HEK293 (cell line): ENCODE measurements at regions not wholly inside any gene's neighbourhood (a gene's known extent, or its start where the extent isn't known, plus 50 kb on each side); places are given as distances from the start of the nearest gene placed in this dataset.

Experiments
- CTCF ChIA-PET: fragments of 350-600 bp; formaldehyde crosslinking; extraction: SDS; loops from one replicate; lab custom pipeline; 2021; ENCODE audit warnings: antibody characterized with exemption; lab: Yijun Ruan, JAX
- POLR2A ChIA-PET: fragments of 300-600 bp; formaldehyde crosslinking; extraction: SDS; loops from one replicate; lab custom pipeline; 2020; ENCODE audit warnings: antibody characterized with exemption, inconsistent platforms; lab: Yijun Ruan, JAX
- H3K27ac ChIP-seq: fragments of 200-500 bp; sonication (Bioruptor generic); 2 replicates; pipeline ENCODE4 v1.5.1; 2014; ENCODE audit warnings: low read depth, low read length, control low read depth, inconsistent platforms; ENCODE audit errors: extremely low read depth
- H3K36me3 ChIP-seq, 2 experiments: fragments of 200-500 bp in 1 of 2; sonication (Bioruptor generic) in 1 of 2; 1 replicate in 1 of 2; 2 replicates in 1 of 2; pipeline ENCODE4 v1.5.1; 2014 to 2017; ENCODE audit warnings: inconsistent platforms in 2 of 2, low read length in 2 of 2; ENCODE audit not compliant: control insufficient read depth in 2 of 2, insufficient read depth in 1 of 2
- H3K4me1 ChIP-seq: fragments of 200-500 bp; sonication (Bioruptor generic); 2 replicates; pipeline ENCODE4 v1.5.1; 2014; ENCODE audit warnings: mild to moderate bottlenecking, low read length, inconsistent platforms; ENCODE audit not compliant: control insufficient read depth, insufficient read depth
- H3K4me3 ChIP-seq: 2 replicates; pipeline ENCODE4 v1.5.1; 2011; ENCODE audit warnings: low read depth, mild to moderate bottlenecking, control low read depth, low read length, moderate library complexity
- H3K9me3 ChIP-seq: fragments of 200-500 bp; sonication (Bioruptor generic); 2 replicates; pipeline ENCODE4 v1.5.1; 2014; ENCODE audit warnings: low read depth, low read length, inconsistent platforms; ENCODE audit not compliant: control insufficient read depth, insufficient read depth
- GLIS1 ChIP-seq: fragments of 450-650 bp; formaldehyde crosslinking; IDR thresholded peaks from 2 replicates; pipeline ENCODE4 v1.5.1; 2016; ENCODE audit warnings: missing biosample characterization, missing genetic modification characterization
- OSR2 ChIP-seq: fragments of 450-650 bp; formaldehyde crosslinking; IDR thresholded peaks from 2 replicates; pipeline ENCODE4 v1.5.1; 2016; ENCODE audit warnings: missing biosample characterization, missing genetic modification characterization
- ZBTB20 ChIP-seq: fragments of 450-650 bp; formaldehyde crosslinking; IDR thresholded peaks from 2 replicates; pipeline ENCODE4 v1.5.1; 2016; ENCODE audit warnings: missing biosample characterization, missing genetic modification characterization
- ZBTB8A ChIP-seq: fragments of 450-650 bp; formaldehyde crosslinking; IDR thresholded peaks from 2 replicates; pipeline ENCODE4 v1.5.1; 2016; ENCODE audit warnings: missing biosample characterization, missing genetic modification characterization
- ZFHX2 ChIP-seq: fragments of 450-650 bp; formaldehyde crosslinking; conservative IDR thresholded peaks from 2 replicates; pipeline ENCODE4 v1.5.1; 2016; ENCODE audit warnings: missing biosample characterization, missing genetic modification characterization
- ZFP37 ChIP-seq: fragments of 450-650 bp; formaldehyde crosslinking; IDR thresholded peaks from 2 replicates; pipeline ENCODE4 v1.5.1; 2016; ENCODE audit warnings: missing biosample characterization, missing genetic modification characterization
- ZIC2 ChIP-seq: fragments of 450-650 bp; formaldehyde crosslinking; IDR thresholded peaks from 2 replicates; pipeline ENCODE4 v1.5.1; 2016; ENCODE audit warnings: missing biosample characterization, missing genetic modification characterization
- ZNF24 ChIP-seq: fragments of 450-650 bp; formaldehyde crosslinking; IDR thresholded peaks from 2 replicates; pipeline ENCODE4 v1.5.1; 2016; ENCODE audit warnings: missing biosample characterization, missing genetic modification characterization
- ZNF324 ChIP-seq: fragments of 450-650 bp; formaldehyde crosslinking; IDR thresholded peaks from 2 replicates; pipeline ENCODE4 v1.5.1; 2016; ENCODE audit warnings: missing biosample characterization, missing genetic modification characterization
- ZNF394 ChIP-seq: fragments of 450-650 bp; formaldehyde crosslinking; IDR thresholded peaks from 2 replicates; pipeline ENCODE4 v1.5.1; 2016; ENCODE audit warnings: missing biosample characterization, missing genetic modification characterization, mild to moderate bottlenecking, moderate library complexity, borderline replicate concordance
- ZNF433 ChIP-seq: fragments of 450-650 bp; formaldehyde crosslinking; IDR thresholded peaks from 2 replicates; pipeline ENCODE4 v1.5.1; 2016; ENCODE audit warnings: missing biosample characterization, missing genetic modification characterization, low read depth
- ZNF530 ChIP-seq: fragments of 450-650 bp; formaldehyde crosslinking; IDR thresholded peaks from 2 replicates; pipeline ENCODE4 v1.5.1; 2016; ENCODE audit warnings: low read depth, missing biosample characterization, missing genetic modification characterization
- ZNF558 ChIP-seq: fragments of 450-650 bp; formaldehyde crosslinking; IDR thresholded peaks from 2 replicates; pipeline ENCODE4 v1.5.1; 2016; ENCODE audit warnings: missing biosample characterization, missing genetic modification characterization
- ZNF585B ChIP-seq: fragments of 450-650 bp; formaldehyde crosslinking; IDR thresholded peaks from 2 replicates; pipeline ENCODE4 v1.5.1; 2016; ENCODE audit warnings: missing biosample characterization, missing genetic modification characterization
- ZNF670 ChIP-seq: fragments of 450-650 bp; formaldehyde crosslinking; IDR thresholded peaks from 2 replicates; pipeline ENCODE4 v1.5.1; 2016; ENCODE audit warnings: missing biosample characterization, missing genetic modification characterization, low read depth
- ZNF747 ChIP-seq: fragments of 450-650 bp; formaldehyde crosslinking; IDR thresholded peaks from 2 replicates; pipeline ENCODE4 v1.5.1; 2016; ENCODE audit warnings: missing biosample characterization, missing genetic modification characterization
- ZNF792 ChIP-seq: fragments of 450-650 bp; formaldehyde crosslinking; IDR thresholded peaks from 2 replicates; pipeline ENCODE4 v1.5.1; 2016; ENCODE audit warnings: missing biosample characterization, missing genetic modification characterization
- ZNF830 ChIP-seq: fragments of 450-650 bp; IDR thresholded peaks from 2 replicates; pipeline ENCODE4 v1.5.0; 2018; ENCODE audit warnings: missing biosample characterization, missing genetic modification characterization, low read depth, mild to moderate bottlenecking, moderate library complexity
- TF ChIP-seq, protein P1 (sequence below): fragments of 450-650 bp; formaldehyde crosslinking; IDR thresholded peaks from 2 replicates; pipeline ENCODE4 v1.5.1; 2016; ENCODE audit warnings: missing biosample characterization, missing genetic modification characterization
- TF ChIP-seq, protein P2 (sequence below): fragments of 450-650 bp; formaldehyde crosslinking; IDR thresholded peaks from 2 replicates; pipeline ENCODE4 v1.5.1; 2016; ENCODE audit warnings: missing biosample characterization, missing genetic modification characterization
- TF ChIP-seq, protein P3 (sequence below): sonication (generic); formaldehyde crosslinking; IDR thresholded peaks from 2 replicates; pipeline ENCODE4 v1.8.1; 2022; ENCODE audit warnings: mild to moderate bottlenecking, moderate library complexity, missing genetic modification reagents
- TF ChIP-seq, protein P4 (sequence below): fragments of 450-650 bp; formaldehyde crosslinking; IDR thresholded peaks from 2 replicates; pipeline ENCODE4 v1.5.1; 2017; ENCODE audit warnings: missing biosample characterization, missing genetic modification characterization
- TF ChIP-seq, protein P5 (sequence below): fragments of 450-650 bp; formaldehyde crosslinking; IDR thresholded peaks from 2 replicates; pipeline ENCODE4 v1.5.1; 2016; ENCODE audit warnings: missing biosample characterization, missing genetic modification characterization
- TF ChIP-seq, protein P6 (sequence below): fragments of 450-650 bp; formaldehyde crosslinking; IDR thresholded peaks from 2 replicates; pipeline ENCODE4 v1.5.1; 2016; ENCODE audit warnings: missing biosample characterization, missing genetic modification characterization

DNA sequence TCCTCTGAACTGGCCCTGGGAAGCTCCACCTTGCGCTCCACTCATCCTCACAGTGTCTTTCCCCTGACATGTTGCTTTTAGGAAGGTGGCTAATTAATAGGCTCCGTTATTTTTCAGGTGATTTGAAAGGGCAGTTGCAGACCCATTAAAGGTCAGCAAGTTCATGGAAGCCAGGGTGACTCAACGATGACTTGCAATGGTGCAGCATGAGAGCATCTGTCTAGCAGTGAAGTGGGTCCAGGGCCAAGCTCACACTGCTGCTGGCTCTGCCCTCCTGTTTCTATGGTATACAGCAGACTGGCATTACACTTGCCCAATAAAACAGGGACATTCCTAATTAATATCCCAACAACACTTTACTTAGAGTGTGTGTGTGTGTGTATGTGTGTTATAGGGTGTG is 68.8 kb upstream of the WDR11 start:
- no peaks in the 10 kb centered on the region for H3K36me3 ChIP-seq
- TF ChIP-seq ZFP37 (tag by site-specific recombination) (no peak), ZNF394 (no peak), ZNF530 (tag by site-specific recombination) (no peak), ZNF830 (tag by site-specific recombination) (no peak), ZIC2 (no peak)
- TF ChIP-seq, protein P1, sequence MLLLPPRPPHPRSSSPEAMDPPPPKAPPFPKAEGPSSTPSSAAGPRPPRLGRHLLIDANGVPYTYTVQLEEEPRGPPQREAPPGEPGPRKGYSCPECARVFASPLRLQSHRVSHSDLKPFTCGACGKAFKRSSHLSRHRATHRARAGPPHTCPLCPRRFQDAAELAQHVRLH (tag by site-specific recombination), result no peak
- TF ChIP-seq, protein P2, sequence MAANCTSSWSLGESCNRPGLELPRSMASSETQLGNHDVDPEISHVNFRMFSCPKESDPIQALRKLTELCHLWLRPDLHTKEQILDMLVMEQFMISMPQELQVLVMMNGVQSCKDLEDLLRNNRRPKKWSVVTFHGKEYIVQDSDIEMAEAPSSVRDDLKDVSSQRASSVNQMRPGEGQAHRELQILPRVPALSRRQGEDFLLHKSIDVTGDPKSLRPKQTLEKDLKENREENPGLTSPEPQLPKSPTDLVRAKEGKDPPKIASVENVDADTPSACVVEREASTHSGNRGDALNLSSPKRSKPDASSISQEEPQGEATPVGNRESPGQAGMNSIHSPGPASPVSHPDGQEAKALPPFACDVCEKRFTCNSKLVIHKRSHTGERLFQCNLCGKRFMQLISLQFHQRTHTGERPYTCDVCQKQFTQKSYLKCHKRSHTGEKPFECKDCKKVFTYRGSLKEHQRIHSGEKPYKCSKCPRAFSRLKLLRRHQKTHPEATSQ (tag by site-specific recombination), result no peak
- TF ChIP-seq, protein P3, sequence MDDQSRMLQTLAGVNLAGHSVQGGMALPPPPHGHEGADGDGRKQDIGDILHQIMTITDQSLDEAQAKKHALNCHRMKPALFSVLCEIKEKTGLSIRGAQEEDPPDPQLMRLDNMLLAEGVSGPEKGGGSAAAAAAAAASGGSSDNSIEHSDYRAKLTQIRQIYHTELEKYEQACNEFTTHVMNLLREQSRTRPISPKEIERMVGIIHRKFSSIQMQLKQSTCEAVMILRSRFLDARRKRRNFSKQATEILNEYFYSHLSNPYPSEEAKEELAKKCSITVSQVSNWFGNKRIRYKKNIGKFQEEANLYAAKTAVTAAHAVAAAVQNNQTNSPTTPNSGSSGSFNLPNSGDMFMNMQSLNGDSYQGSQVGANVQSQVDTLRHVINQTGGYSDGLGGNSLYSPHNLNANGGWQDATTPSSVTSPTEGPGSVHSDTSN (CRISPR knock-in tag), result no peak
- no peaks in the 10 kb centered on the region for H3K9me3 ChIP-seq
- POLR2A ChIA-PET, result no interaction called here
- CTCF ChIA-PET, result no interaction called here
- no peak overlapping the region for H3K27ac ChIP-seq
- H3K4me1 ChIP-seq, result no peaks in the 10 kb centered on the region
- H3K4me3 ChIP-seq, result no peak overlapping the region

DNA sequence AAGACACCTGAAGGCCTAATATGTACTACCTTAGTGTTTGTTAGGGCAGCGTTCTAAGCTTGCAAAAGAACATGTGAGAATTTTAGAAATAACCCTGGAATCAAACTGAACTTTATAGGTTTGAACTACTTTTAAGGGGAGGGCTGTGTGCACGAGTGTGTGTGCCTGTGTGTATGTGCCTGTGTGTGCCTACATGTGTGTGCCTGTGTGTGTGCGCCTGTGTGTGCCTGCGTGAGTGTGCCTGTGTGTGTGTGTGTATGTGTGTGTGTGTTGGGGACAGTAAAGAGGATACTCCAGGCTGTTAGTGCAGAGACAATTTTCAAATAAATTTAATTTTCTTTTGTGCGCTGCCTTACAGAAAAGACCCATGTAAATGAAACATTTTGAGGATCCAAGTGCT is 68.1 kb upstream of the WDR11 start:
- Histone ChIP-seq H3K27ac (no peak overlapping the region), H3K4me1 (no peaks in the 10 kb centered on the region), H3K9me3 (no peaks in the 10 kb centered on the region), H3K4me3 (no peak overlapping the region), H3K36me3 (no peaks in the 10 kb centered on the region)
- CTCF ChIA-PET, result no interaction called here
- TF ChIP-seq, protein P4, sequence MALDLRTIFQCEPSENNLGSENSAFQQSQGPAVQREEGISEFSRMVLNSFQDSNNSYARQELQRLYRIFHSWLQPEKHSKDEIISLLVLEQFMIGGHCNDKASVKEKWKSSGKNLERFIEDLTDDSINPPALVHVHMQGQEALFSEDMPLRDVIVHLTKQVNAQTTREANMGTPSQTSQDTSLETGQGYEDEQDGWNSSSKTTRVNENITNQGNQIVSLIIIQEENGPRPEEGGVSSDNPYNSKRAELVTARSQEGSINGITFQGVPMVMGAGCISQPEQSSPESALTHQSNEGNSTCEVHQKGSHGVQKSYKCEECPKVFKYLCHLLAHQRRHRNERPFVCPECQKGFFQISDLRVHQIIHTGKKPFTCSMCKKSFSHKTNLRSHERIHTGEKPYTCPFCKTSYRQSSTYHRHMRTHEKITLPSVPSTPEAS, result peak; percentile 97
- no peak for TF ChIP-seq ZBTB8A (tag by site-specific recombination)
- POLR2A ChIA-PET, result no interaction called here

DNA sequence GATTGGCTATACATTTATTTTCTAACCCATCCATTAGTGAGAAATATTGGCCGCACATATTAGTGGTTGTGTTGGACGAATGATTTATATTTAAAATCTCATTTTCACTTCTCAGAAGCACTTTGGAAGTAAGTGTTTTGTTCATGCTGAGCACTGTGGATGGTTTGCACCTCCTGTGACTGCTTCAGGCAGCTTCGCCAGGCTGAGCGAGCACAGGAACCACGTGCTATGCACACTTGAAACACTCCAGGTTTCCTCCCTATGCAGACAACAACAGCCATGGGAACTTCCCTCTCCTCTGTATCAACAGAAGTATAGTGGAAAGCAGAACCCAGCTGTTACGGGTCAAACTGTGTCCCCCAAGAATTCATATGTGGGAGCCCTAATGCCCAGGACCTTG is 67.3 kb upstream of the WDR11 start:
- no peak overlapping the region for H3K4me3 ChIP-seq
- H3K36me3 ChIP-seq, result no peaks in the 10 kb centered on the region
- CTCF ChIA-PET, result no interaction called here
- no peaks in the 10 kb centered on the region for H3K9me3 ChIP-seq
- no peaks in the 10 kb centered on the region for H3K4me1 ChIP-seq
- POLR2A ChIA-PET, result no interaction called here
- H3K27ac ChIP-seq, result no peak overlapping the region
- TF ChIP-seq ZNF670 (no peak), ZNF747 (tag by site-specific recombination) (no peak), GLIS1 (tag by site-specific recombination) (no peak), ZNF324 (tag by site-specific recombination) (no peak), ZNF433 (tag by site-specific recombination) (no peak), ZBTB20 (tag by site-specific recombination) (no peak), ZNF24 (tag by site-specific recombination) (no peak), ZNF558 (no peak), ZNF792 (tag by site-specific recombination) (no peak), OSR2 (tag by site-specific recombination) (no peak), ZNF585B (tag by site-specific recombination) (no peak), ZFHX2 (tag by site-specific recombination) (no peak)
- TF ChIP-seq, protein P5, sequence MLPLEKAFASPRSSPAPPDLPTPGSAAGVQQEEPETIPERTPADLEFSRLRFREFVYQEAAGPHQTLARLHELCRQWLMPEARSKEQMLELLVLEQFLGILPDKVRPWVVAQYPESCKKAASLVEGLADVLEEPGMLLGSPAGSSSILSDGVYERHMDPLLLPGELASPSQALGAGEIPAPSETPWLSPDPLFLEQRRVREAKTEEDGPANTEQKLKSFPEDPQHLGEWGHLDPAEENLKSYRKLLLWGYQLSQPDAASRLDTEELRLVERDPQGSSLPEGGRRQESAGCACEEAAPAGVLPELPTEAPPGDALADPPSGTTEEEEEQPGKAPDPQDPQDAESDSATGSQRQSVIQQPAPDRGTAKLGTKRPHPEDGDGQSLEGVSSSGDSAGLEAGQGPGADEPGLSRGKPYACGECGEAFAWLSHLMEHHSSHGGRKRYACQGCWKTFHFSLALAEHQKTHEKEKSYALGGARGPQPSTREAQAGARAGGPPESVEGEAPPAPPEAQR, result no peak
- TF ChIP-seq, protein P6, sequence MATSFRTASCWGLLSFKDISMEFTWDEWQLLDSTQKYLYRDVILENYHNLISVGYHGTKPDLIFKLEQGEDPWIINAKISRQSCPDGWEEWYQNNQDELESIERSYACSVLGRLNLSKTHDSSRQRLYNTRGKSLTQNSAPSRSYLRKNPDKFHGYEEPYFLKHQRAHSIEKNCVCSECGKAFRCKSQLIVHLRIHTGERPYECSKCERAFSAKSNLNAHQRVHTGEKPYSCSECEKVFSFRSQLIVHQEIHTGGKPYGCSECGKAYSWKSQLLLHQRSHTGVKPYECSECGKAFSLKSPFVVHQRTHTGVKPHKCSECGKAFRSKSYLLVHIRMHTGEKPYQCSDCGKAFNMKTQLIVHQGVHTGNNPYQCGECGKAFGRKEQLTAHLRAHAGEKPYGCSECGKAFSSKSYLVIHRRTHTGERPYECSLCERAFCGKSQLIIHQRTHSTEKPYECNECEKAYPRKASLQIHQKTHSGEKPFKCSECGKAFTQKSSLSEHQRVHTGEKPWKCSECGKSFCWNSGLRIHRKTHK, result no peak
